HFFc6 (cell line): ENCODE measurements at regions not wholly inside any gene's neighbourhood (a gene's known extent, or its start where the extent isn't known, plus 50 kb on each side); places are given as distances from the start of the nearest gene placed in this dataset.

Source experiments
- DNase-seq: peaks from one replicate; pipeline ENCODE4 v3.0.0-alpha.2; 2018
- H3K27ac Mint-ChIP-seq: 2 replicates; pipeline ENCODE4 v1.8.0; 2020; ENCODE audit warnings: mild to moderate bottlenecking, mixed read lengths
- H3K27me3 Mint-ChIP-seq: 2 replicates; pipeline ENCODE4 v1.8.0; 2021; ENCODE audit warnings: mild to moderate bottlenecking, moderate library complexity, mixed read lengths; ENCODE audit not compliant: insufficient read depth
- H3K36me3 Mint-ChIP-seq: 2 replicates; pipeline ENCODE4 v1.8.0; 2021; ENCODE audit warnings: low read depth, mixed read lengths
- H3K4me1 Mint-ChIP-seq: 2 replicates; pipeline ENCODE4 v1.8.0; 2020; ENCODE audit warnings: low read depth, mixed read lengths
- H3K4me3 Mint-ChIP-seq: 2 replicates; pipeline ENCODE4 v1.8.0; 2020; ENCODE audit warnings: mild to moderate bottlenecking, moderate library complexity, mixed read lengths
- H3K9me3 Mint-ChIP-seq: 2 replicates; pipeline ENCODE4 v1.8.0; 2020; ENCODE audit warnings: mild to moderate bottlenecking, mixed read lengths
- CTCF ChIP-seq: fragments of 200-600 bp; sonication (generic); IDR thresholded peaks from 2 replicates; pipeline ENCODE4 v1.5.0; 2021; ENCODE audit warnings: antibody characterized with exemption, mild to moderate bottlenecking

- DNase-seq: no peak
- Mint-ChIP-seq H3K4me3 (no peak overlapping the region), H3K4me1 (peaks cover 39% of the 10 kb centered on the region), H3K27ac (peak overlapping the region; percentile 34; the same call in 1 of the 2 replicates), H3K27me3 (no peaks in the 10 kb centered on the region; the same call in 1 of the 2 replicates), H3K36me3 (peaks cover 25% of the 10 kb centered on the region), H3K9me3 (no peaks in the 10 kb centered on the region)
- TF ChIP-seq CTCF: no peak
Measured at GRCh38 chr19:34310494-34310981, 54.5 kb upstream of the GPI start.

GRCh38 chr19:34313188-34313587 is 51.8 kb upstream of the GPI start:
- peak; percentile 37 for DNase-seq
- no peak for TF ChIP-seq CTCF
- Mint-ChIP-seq H3K27me3 (no peaks in the 10 kb centered on the region; the same call in 1 of the 2 replicates), H3K4me1 (peaks cover 60% of the 10 kb centered on the region), H3K9me3 (no peaks in the 10 kb centered on the region), H3K36me3 (peaks cover 25% of the 10 kb centered on the region), H3K27ac (peak overlapping the region; percentile 89), H3K4me3 (peak overlapping the region; percentile 63)

- no peak for TF ChIP-seq CTCF
- peaks cover 61% of the 10 kb centered on the region for H3K4me1 Mint-ChIP-seq
- H3K4me3 Mint-ChIP-seq: no peak overlapping the region
- peak overlapping the region; percentile 36; the same call in 1 of the 2 replicates for H3K27ac Mint-ChIP-seq
- H3K27me3 Mint-ChIP-seq: no peaks in the 10 kb centered on the region; the same call in 1 of the 2 replicates
- peaks cover 20% of the 10 kb centered on the region for H3K36me3 Mint-ChIP-seq
- no peak for DNase-seq
- H3K9me3 Mint-ChIP-seq: no peaks in the 10 kb centered on the region
Measured at GRCh38 chr19:34314437-34315313, 50.3 kb upstream of the GPI start.
